IPS DF 19.7 (cell line): ENCODE measurements at regions not wholly inside any gene's neighbourhood (a gene's known extent, or its start where the extent isn't known, plus 50 kb on each side); places are given as distances from the start of the nearest gene placed in this dataset.

Source experiments
- DNase-seq: peaks from one replicate; pipeline ENCODE4 v3.0.0-alpha.2; 2013; ENCODE audit warnings: low read depth, low spot score

DNA sequence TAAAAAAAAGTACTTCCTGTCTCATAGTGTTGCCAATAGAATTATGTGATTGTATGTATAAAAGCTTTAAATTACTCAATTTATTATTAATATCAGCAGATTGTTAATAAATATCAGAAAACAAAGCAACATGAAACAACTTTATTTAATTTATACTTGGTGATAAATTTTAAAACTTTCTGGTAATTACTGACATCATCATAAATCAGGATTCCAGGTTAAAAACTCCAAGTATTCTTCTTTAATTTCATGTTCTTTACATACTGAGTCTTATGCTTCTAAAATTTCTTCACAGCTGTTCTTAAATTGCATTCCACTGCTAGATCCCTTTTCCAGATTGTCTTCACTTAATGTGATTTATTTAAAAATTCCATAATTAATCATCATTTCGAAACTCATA lies 1224.5 kb downstream of the PCDH18 start:
- no peak for DNase-seq

DNA sequence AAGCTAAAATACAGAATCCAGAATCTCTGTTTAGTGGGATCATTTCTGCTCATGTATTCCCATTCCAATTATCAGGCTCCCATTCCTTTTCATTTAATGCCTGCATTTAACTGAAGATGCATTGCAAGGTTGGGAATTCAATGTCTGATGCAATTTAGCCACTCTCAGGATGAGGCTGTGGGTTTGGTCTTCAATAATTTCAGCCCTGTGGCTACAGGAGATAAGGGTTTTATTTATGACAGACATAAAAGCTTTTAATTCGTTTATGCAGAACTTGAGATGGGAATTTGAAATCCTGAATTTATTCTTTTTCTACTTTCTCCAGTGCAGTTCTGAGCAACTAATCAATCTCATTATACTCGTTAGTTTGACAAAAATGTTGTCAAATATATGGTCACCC lies 1225.9 kb downstream of the PCDH18 start:
- no peak for DNase-seq

DNA sequence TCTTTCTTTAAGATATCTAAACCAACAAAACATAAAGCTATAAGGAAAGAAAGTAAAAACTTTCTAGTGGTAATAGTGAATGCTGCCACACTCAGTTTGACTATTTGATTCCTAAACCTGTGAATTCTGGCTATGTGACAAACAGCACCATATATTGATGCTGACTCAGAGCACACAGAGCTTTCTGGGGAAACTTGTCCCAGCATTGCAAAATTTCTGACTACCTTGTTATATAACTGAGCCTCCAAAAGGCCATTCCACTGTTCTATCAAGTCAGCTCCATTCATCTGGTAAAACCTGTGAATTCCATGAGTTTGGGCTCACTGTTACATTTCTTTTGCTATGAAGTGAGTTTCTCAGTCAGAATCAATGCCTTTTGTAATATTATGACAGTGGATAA lies 1229.7 kb downstream of the PCDH18 start:
- DNase-seq = no peak

DNA sequence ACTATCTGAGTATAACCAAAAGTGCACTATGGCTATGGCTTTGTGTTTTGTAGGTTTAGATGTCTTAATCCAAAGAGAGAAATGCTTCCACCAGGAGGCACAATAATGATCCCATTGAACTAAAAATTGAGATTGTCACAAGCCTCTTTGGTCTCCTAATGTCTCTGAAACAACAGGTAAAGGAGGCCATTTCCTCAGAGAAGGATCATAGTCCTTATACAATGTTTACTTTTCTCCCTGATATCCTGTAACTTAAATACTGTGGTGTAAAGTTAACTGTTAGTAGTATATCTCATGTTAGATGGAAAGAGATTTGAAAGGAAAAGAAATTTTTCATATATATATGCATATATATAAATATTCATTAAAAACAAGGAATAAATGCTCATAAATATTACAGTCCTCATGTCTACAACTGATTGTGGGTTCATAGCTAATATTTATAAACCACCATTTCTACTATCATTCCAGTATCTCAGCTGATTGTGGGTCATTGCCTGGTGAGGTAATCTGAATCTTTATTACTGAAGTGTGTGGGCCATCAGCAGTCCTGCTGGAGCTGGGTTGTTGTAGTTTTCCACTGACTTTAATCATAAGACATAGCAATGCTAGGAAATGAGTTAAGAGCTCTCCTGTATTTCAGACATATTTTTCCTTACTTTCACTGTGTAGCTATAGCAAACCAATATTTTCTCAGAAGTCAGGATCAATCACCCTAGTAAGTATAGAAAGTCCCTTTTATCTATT lies 1230.4 kb downstream of the PCDH18 start:
- DNase-seq = no peak

DNA sequence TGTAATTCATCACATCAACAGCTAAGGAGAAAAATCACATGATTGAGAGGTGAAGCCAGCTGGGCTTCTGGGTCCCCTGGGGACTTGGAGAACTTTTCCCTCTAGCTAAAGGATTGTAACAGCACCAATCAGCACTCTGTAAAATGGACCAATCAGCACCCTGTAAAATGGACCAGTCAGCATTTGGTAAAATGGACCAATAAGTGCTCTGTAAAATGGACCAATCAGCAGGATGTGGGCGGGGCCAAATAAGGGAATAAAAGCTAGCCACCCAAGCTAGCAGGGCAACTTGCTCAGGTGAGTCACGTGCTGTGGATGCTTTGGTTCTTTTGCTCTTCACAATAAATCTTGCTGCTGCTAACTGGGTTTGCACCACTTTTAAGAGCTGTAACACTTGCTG lies 1248.3 kb downstream of the PCDH18 start:
- no peak for DNase-seq

DNA sequence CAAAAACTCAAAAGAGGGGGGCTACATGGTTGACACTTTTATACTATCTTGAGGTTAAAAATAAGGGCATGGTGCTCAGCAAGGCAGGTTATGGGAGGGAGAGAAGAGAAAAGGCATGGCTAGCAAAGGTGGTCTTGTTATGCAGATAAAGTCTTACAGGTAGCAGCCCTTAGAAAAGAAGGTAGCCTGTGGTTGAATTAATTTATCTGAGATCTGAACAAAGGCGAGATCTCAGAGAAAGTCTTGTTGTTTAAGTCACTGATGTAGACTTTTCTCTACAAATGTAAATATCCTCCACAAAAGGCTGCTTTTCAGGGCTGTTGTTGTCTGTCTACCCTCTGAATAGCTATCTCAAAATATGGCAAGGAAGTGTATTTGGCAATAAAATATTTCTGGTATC lies 1250.4 kb downstream of the PCDH18 start:
- DNase-seq = peak; percentile 28

DNA sequence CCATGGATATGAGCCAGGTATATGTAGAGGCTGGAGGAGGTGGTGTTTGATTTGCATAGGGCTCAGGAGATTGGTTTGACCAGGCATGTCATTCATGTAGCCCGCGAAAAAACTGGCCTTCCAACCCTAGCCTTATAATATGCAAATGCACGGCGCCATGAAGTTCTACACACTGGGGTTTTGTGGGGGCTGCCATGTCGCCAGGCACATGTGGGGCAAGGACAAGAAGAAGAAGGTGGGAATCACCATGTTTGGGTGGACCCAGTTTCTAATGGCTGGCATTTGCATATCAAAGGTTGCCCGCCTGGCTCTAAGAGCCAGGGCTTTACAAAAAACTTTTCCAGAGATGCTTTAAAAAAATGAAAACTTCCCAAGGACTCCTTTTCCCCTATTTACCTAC lies 1251.0 kb downstream of the PCDH18 start:
- no peak for DNase-seq

DNA sequence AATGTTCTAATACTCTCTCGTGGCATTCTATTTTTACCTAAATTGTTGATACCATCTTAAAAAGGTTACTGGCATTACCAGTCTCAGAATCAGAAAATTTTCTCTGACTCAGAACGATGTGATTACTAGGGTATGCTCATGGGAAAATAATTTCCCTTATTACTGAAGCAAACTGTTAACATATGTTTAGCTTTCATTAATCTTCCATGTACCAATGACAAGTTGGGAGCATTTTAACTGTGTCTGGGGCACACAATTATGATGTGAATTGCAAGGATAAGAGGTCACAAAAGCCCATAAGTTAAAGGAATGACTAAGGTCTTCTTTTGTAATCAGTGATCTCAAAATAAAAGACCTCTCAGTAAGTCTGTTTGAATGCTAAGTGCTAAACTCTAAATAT lies 1254.6 kb downstream of the PCDH18 start:
- DNase-seq = no peak

DNA sequence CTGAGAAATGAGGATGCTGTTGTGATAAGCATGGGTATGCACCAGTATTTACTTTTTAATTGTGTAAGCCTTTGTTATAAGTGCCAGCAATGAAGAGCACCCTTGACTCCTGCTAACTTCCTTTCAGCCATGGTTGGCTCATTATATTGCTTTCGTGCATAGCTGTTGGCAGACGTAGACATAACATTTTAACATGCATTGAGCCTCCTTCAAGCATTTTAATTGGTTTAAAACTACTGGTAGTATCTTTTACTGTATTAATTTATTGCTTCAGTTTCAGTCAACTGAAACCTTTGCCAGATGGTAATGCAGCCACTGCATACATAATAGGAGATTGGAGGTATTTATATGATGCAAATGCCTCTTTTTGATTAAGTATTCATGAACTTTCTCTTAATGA lies 1285.4 kb downstream of the PCDH18 start:
- DNase-seq = no peak

DNA sequence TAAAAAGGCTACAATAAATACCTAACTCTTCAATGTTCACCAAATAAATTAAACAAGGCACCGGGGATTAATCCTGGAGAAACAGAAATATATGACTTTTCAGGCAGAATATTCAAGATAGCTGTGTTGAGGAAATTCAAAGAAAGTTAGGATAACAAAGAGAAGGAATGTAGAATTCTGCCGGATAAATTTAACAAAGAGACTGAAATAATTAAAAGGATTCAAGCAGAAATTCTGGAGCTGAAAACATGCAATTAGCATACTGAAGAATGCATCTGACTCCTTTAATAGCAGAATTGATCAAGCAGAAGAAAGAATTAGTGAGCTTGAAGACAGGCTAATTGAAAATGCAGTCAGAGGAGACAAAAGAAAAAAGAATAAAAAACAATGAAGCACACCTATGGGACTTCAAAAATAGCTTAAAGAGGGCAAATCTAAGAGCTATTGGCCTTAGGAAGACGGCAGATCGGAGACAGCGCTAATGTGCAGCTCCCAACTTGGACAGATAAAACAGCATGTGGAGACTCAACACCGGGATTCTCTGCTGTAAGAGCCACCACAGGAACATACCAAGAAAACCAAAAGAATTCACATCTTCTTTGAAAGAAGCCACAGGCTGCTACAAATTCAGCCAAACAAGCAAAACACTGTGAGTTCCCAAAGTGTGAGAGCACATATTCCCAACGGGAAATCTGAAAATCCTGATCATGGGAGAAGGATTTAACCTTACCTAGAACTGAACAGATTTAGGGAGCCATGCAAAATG lies 1290.9 kb downstream of the PCDH18 start:
- no peak for DNase-seq

DNA sequence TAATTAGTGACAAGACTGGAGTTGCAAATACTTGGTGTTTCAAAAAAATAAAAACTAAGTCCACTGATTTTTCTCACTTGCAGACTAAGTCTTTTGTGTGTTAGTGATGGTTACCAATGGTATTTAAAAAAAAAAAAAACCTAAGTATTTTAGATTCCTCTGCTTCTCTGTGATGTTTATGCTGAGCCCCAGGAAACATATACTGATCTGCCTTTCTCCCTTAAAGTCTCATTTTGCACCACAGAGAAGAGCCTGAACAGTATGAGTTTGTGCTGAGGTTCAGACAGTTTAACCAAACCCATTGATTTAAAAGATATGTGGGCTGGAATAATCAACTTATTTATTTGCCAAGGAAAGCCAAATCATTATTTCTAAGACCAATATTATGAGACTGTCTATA lies 1305.0 kb downstream of the PCDH18 start:
- DNase-seq = no peak

DNA sequence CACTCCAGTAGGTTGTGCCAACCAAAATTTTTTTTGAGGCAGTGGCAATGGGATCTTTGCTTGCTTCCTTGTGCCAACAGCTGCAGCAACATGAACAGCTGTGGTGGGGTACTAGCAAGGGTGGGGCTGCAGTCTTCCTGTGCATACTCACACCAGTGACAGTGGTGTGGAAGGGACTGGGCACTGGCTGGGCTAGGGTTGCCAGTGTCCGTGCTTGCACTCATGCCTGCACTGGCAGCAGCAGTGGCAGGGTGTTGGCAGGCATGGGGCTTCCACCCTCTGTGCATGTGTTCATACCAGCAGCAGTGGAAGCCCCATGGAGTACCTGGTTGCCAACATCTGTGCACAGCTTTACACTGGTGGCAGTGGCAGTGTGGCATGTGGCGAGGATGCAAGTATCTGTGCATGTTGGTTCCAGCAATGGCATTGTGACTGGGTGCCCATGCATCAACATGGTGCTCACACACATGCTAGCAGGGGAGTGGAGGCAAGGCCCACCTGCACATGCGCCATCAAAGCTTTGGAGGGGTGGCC lies 1312.6 kb downstream of the PCDH18 start:
- DNase-seq = no peak

DNA sequence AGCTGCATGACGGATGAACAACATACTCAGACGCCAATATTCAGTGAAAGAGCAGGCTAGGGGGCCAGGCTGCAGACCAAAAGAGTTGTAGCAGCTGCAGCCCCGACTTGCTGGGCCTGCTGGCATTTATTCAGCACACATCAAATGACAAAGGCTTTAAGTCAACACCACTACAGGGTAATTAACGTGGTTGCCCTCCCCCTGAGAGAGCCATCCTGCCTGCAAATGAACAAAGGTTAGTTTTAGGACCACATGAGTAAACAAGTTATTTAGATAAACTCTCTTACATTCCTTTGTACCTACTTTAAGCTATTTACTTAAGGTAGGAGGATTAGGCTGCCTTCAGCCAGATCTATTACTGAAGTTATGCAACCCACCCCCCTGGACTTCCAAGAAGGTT lies 1329.1 kb downstream of the PCDH18 start:
- peak; percentile 30 for DNase-seq

DNA sequence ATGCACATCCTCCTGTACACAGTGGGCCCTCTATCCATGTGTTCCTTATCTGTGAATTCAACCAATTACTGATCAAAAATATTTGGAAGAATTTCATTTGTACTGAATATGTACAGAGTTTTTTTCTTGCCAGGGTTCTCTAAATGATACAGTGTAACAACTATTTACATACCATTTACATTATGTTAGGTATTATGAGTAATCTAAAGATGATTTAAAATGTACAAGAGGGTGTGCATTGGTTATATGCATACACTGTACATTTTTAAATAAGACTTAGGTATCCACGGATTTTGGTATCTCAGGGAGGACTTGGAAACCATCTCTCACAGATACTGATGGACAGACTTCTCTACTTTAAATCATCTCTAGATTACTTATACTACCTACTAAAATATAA lies 1333.9 kb downstream of the PCDH18 start:
- no peak for DNase-seq

DNA sequence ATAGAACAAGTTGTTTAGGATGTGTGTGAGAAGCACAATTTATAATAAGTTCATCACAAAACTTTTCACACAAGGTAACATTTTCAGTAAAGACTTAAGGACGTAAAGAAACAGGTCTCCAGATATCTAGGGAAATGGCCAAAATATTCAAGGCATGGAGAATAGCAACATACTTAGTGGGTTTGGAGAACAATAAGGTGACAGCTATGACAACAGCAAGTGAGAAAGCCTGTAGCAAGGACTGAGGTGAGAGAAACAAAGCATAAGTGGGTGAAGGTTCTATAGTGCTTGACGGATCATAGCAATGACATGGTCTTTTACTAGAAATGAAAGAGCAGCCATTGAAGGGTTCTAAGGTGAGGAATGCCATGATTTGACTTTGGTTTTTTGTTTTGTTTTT lies 1337.3 kb downstream of the PCDH18 start:
- no peak for DNase-seq

DNA sequence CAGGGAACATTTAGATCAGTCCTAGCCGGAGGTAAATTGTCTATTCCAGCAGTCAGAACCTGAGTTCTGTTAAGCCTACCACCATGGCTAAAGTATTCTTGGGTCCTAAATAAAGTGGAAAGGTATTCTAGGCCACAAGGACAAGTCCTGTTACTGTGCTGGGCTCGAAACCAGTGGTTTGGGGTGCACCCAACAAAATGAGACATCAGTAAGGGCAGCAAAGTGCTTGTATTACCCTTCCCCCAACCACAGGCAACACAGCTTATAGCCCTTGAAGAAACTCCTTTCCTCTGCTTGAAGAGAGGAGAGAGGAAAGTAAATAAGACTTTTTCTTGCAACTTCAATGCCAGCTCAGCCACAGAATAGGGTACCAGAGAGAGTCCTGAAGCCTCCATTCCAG lies 1345.6 kb downstream of the PCDH18 start:
- DNase-seq = no peak

DNA sequence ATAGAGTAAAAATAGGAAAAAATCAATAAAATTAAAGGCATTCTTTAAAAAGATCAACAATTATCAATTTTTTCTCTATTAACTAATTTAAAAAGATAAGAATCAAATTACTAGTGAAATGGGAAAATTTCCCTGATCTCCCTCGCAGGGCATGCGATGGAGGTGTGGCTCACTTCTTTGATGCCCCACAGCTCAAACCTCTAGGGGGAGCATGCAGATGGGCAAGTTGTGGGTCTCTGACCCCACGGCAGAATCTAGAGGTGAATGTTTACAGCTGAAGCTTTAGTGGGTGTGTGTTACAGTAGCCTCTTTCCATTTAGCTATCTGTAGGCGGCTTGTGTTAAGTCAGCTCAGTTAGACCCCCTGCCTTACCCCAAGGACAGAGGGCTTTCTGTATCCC lies 1348.8 kb downstream of the PCDH18 start:
- DNase-seq = no peak

DNA sequence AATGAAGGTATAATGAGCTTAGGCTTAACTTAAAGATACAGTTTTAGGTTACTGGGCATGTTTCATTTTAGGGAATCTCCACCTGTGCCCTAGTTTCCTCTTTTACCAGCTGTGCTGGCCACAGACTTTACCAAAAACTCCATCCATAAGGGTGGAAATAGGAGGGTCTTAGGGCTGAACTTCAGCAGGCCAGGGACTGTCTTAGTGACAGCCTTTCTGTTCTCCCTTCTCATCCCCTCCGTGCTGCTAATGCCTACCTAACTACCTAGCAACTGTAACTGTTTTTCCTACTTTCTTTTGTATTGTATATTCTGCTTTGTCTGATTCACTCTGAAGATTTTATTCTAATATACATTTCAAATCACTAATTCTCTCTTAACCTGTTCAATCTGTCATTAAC lies 1375.3 kb downstream of the PCDH18 start:
- DNase-seq = no peak

DNA sequence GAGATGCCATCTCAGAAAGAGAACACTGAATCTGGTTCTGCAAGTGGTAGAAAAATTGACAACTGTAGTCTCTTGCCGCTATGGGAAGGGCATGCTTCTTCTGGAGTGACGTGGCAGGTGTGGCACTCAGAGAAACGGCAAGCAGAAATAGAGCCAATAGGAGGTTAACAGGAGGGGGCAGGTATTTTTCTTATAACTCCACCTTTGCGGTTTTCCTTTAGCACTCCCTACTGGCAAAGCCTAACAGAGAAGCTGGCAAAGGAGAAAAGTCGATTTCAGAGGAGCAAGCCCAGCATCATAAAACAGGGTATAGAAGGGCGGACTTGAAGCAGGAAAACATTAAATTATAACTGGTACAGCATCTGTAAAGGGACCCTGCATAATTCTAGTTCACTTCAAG lies 1382.2 kb downstream of the PCDH18 start:
- no peak for DNase-seq

DNA sequence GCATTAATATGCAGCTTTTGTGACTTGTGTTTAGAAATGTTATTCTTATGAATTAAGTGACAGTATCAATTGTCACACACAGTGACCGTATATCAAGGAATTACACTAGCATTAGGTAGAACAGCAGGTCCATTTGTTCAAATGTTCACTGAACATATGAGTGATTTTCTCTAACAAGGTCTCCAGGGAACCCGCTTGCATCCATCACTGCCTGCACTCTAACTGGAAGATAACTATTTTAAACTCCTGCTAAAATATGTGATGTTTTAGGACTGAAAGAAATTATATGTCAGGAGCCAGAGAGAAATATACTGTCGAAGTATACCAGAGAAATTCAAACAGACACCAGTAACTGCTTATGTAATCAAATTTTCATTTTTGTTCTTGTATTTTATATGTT lies 1395.7 kb downstream of the PCDH18 start:
- no peak for DNase-seq

DNA sequence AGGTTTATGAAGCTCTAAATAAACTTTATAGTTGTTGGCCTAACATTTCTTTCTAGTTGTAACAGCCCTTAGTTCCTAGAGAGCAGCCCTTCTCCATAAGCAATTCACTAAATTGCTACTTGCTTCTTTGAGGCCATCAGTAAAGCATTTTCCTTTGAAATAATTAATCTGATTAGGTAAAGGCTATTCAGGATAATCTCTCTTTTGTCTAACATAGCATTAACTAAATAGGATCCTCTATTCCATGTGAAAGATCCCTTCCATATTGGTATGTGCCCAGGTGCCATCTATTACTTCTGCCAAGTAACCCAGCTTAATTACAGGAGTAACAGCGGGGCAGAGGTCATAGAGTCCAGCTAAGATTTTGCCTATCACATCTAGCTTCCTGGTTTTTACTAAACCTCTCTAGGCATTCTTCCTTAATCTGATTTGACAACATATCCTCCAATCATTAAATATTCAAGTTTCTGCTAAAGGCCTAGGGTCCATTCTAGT lies 1408.0 kb downstream of the PCDH18 start:
- no peak for DNase-seq

DNA sequence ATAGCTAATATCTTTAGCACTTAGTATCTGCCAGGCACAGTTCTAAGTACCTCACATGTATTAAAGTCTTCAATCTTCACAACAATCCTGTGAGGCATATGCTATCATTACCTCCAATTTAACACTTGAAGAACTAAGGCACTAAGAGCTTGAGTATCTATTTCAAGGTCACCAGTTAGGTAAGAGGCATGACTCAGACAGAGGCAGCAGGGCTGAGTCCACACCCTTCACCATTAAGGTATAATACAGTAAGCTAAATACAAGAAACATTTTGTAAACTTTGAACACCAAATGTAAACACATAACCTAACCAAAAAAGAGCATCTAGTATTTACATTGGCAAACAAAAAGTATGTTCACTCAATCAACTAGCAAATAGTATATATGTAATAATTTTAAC lies 1410.9 kb downstream of the PCDH18 start:
- no peak for DNase-seq

DNA sequence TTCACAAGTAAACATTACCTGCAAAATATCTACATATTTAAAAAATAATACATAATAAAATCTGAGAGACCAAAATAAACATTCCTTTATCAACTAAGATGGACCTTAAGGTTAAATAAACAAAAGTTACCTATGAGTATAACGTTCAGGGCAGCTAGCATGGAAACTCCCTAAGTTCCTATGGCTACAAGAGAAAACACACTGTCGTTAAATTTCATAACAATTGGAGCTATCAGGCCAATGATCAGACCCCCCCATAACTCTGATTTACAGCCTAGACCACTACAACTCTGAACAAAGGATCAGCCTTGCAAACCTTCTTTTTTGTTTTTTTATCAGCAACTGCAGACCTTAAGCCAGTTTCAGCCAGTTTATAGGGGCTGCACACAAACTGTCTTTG lies 1418.4 kb downstream of the PCDH18 start:
- DNase-seq = no peak
